HG02973 (cell line): ENCODE measurements at regions not wholly inside any gene's neighbourhood (a gene's known extent, or its start where the extent isn't known, plus 50 kb on each side); places are given as distances from the start of the nearest gene placed in this dataset.
"Not testable (repeated sequence)": the region's sequence is repeated elsewhere in the genome, so short reads cannot be mapped to it uniquely, and the experiment has no call there.

Source experiments
- ATAC-seq: cut with Tn5 transposase; IDR thresholded peaks from one replicate; pipeline ENCODE4 v1.9.1; 2021; ENCODE audit warnings: moderate library complexity; ENCODE audit not compliant: unreplicated experiment

GRCh38 chr2:49807689-49808088 is 653.4 kb upstream of the FSHR start:
- ATAC-seq, result no peak

- no peak for ATAC-seq
Observed at GRCh38 chr2:49804111-49804510, 649.8 kb upstream of the FSHR start.

- no peak for ATAC-seq
Observed at GRCh38 chr2:49801898-49802450, 647.7 kb upstream of the FSHR start.

GRCh38 chr2:49798570-49798969 is 644.3 kb upstream of the FSHR start:
- ATAC-seq, result no peak

GRCh38 chr2:49796266-49796665 is 642.0 kb upstream of the FSHR start:
- no peak for ATAC-seq

- no peak for ATAC-seq
Observed at GRCh38 chr2:49794396-49794795, 640.1 kb upstream of the FSHR start.

GRCh38 chr2:49788300-49788699 is 634.0 kb upstream of the FSHR start:
- no peak for ATAC-seq

- ATAC-seq, result no peak
Observed at GRCh38 chr2:49780949-49781348, 626.6 kb upstream of the FSHR start.

- no peak for ATAC-seq
Observed at GRCh38 chr2:49772299-49772970, 618.1 kb upstream of the FSHR start.

- ATAC-seq, result no peak
Observed at GRCh38 chr2:49770919-49771318, 616.6 kb upstream of the FSHR start.

GRCh38 chr2:49767316-49767715 is 613.0 kb upstream of the FSHR start:
- ATAC-seq, result no peak

GRCh38 chr2:49755777-49756176 is 601.5 kb upstream of the FSHR start:
- ATAC-seq, result no peak

GRCh38 chr2:49754381-49754780 is 600.1 kb upstream of the FSHR start:
- no peak for ATAC-seq

GRCh38 chr2:49753344-49753985 is 599.1 kb upstream of the FSHR start:
- ATAC-seq, result no peak

- ATAC-seq, result no peak
Observed at GRCh38 chr2:49737606-49738005, 583.3 kb upstream of the FSHR start.

GRCh38 chr2:49732924-49733323 is 578.6 kb upstream of the FSHR start:
- not testable (repeated sequence) for ATAC-seq

GRCh38 chr2:49719241-49719640 is 564.9 kb upstream of the FSHR start:
- no peak for ATAC-seq

GRCh38 chr2:49715597-49715996 is 561.3 kb upstream of the FSHR start:
- no peak for ATAC-seq

GRCh38 chr2:49714454-49714853 is 560.1 kb upstream of the FSHR start:
- ATAC-seq, result no peak

- no peak for ATAC-seq
Observed at GRCh38 chr2:49702740-49703139, 548.4 kb upstream of the FSHR start.

- ATAC-seq, result no peak
Observed at GRCh38 chr2:49693961-49694360, 539.6 kb upstream of the FSHR start.

GRCh38 chr2:49692022-49692421 is 537.7 kb upstream of the FSHR start:
- ATAC-seq, result not testable (repeated sequence)
